Chondrocyte (in vitro differentiated cells): ENCODE measurements at regions not wholly inside any gene's neighbourhood (a gene's known extent, or its start where the extent isn't known, plus 50 kb on each side); places are given as distances from the start of the nearest gene placed in this dataset.

Experiments used
- DNase-seq: peaks from one replicate; pipeline ENCODE4 v3.0.0; 2021; ENCODE audit warnings: mixed read lengths, low spot score
- H3K27ac Mint-ChIP-seq: one replicate; pipeline ENCODE4 v1.8.0; 2021; ENCODE audit warnings: mild to moderate bottlenecking, moderate library complexity, mixed read lengths; ENCODE audit not compliant: unreplicated experiment
- H3K27me3 Mint-ChIP-seq: 2 replicates; pipeline ENCODE4 v1.8.0; 2021; ENCODE audit warnings: low read depth, mixed read lengths
- H3K36me3 Mint-ChIP-seq: 2 replicates; pipeline ENCODE4 v1.8.0; 2021; ENCODE audit warnings: low read depth, mixed read lengths
- H3K4me1 Mint-ChIP-seq: 2 replicates; pipeline ENCODE4 v1.8.0; 2021; ENCODE audit warnings: low read depth, mild to moderate bottlenecking, mixed read lengths
- H3K4me3 Mint-ChIP-seq: one replicate; pipeline ENCODE4 v1.8.0; 2021; ENCODE audit warnings: mild to moderate bottlenecking, moderate library complexity, mixed read lengths; ENCODE audit not compliant: unreplicated experiment
- H3K9me3 Mint-ChIP-seq: 2 replicates; pipeline ENCODE4 v1.8.0; 2021; ENCODE audit warnings: low read depth, mixed read lengths
- TF ChIP-seq, protein P1 (sequence below): fragments of 200-600 bp; sonication (generic); IDR thresholded peaks from 2 replicates; pipeline ENCODE4 v1.5.0; 2021; ENCODE audit warnings: antibody characterized with exemption, mild to moderate bottlenecking, moderate library complexity

DNA sequence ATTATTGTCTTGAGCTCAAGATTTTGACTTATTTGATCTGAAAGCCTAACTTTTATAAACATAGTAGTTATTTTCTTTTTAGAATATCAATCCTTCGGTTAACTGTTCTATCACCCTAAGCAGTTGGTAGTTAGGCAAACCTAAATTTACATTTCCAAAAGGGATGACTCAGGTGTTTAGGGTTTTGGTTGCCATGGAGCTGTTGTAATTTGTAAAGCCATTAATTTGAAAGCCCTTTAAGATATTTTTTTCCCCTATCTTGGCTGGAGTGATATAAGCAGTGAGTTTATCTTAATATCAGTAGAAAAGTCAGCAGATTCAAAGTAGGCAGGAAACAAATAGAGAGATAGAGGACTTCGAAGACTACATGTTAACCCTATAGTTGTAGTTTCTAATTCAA, 1472.6 kb upstream of the CELF2 start:
- no peak overlapping the region for H3K4me3 Mint-ChIP-seq

DNA sequence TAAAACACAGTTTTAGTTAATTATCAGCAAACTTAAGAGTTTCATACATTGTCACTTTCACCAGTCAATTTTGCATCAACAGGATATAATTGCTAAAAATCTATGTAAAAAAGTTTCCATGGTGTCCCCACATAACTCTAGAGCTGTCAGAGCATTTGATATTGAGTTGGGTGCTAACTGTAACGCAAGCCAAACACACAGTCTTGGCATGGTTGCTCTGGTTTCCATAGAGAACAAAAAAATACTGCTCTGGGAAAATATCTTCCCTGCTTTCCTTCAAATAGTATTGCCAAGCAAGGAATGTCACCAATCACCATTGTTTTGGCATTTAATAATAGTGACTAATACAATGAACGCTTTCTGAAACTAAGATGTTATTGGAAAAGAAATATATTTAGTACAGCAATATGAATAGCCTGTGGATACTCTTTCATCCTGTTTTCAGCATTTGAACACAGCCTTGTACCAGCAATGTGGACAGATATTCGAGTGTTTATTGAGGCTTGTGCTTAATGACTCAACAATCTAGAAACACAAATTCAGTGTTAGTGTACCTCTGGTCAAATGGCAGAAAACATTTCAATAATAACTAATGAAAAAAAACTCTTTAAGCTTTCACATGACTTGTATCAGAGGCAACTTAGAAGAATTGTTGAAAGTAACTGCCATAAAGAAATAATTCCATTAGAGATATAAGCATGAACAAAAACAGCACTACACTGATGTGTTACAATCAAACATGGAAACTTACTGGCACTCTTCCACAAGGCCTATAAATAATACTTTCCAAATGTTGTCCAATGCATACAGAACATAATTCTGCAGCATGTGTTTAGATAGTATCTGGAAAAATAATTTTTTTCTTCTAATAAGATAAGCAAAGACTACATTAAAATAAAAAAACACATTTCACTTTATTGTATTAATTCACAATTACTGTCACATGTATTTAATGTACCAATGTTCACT, 1469.5 kb upstream of the CELF2 start:
- no peak overlapping the region for H3K27ac Mint-ChIP-seq
- TF ChIP-seq, protein P1, sequence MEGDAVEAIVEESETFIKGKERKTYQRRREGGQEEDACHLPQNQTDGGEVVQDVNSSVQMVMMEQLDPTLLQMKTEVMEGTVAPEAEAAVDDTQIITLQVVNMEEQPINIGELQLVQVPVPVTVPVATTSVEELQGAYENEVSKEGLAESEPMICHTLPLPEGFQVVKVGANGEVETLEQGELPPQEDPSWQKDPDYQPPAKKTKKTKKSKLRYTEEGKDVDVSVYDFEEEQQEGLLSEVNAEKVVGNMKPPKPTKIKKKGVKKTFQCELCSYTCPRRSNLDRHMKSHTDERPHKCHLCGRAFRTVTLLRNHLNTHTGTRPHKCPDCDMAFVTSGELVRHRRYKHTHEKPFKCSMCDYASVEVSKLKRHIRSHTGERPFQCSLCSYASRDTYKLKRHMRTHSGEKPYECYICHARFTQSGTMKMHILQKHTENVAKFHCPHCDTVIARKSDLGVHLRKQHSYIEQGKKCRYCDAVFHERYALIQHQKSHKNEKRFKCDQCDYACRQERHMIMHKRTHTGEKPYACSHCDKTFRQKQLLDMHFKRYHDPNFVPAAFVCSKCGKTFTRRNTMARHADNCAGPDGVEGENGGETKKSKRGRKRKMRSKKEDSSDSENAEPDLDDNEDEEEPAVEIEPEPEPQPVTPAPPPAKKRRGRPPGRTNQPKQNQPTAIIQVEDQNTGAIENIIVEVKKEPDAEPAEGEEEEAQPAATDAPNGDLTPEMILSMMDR, result no peak
- no peak overlapping the region for H3K4me3 Mint-ChIP-seq
- no peak for DNase-seq
- no peaks in the 10 kb centered on the region for H3K4me1 Mint-ChIP-seq
- peaks cover 2% of the 10 kb centered on the region for H3K36me3 Mint-ChIP-seq
- peaks cover 6% of the 10 kb centered on the region for H3K27me3 Mint-ChIP-seq
- peaks cover 16% of the 10 kb centered on the region for H3K9me3 Mint-ChIP-seq

More for the DNA sequence above, 1472.6 kb upstream of the CELF2 start:
- no peak for DNase-seq
- Mint-ChIP-seq H3K4me1 (no peaks in the 10 kb centered on the region), H3K27me3 (peaks cover 11% of the 10 kb centered on the region), H3K9me3 (peaks cover 8% of the 10 kb centered on the region), H3K36me3 (no peaks in the 10 kb centered on the region), H3K27ac (no peak overlapping the region)
- TF ChIP-seq, protein P1, result no peak

DNA sequence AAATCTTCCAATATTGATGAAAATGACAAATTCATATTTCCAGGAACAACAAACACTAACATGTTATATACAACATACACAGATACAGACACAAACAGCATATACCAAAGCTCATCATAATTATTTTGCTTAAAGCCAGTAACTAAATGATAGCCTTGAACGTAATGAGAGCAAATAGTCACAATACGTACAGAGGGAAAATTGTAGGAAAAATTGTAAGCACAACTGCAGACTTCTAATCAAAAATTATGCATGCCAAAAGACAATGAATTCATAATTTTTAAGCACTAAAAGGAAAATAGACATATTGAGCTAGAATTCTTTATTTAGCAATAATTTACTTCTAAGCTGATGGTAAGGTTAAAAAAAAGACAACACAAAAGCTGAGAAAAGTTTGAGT, 1466.9 kb upstream of the CELF2 start:
- H3K36me3 Mint-ChIP-seq, result peaks cover 2% of the 10 kb centered on the region
- TF ChIP-seq, protein P1, result no peak
- H3K4me1 Mint-ChIP-seq, result no peaks in the 10 kb centered on the region
- no peak overlapping the region for H3K4me3 Mint-ChIP-seq
- H3K27ac Mint-ChIP-seq, result no peak overlapping the region
- H3K27me3 Mint-ChIP-seq, result peaks cover 2% of the 10 kb centered on the region
- peaks cover 16% of the 10 kb centered on the region for H3K9me3 Mint-ChIP-seq
- no peak for DNase-seq

GRCh38 chr10:9554321-9554720, 1463.4 kb upstream of the CELF2 start:
- DNase-seq, result no peak
- H3K27ac Mint-ChIP-seq, result no peak overlapping the region
- H3K27me3 Mint-ChIP-seq, result no peaks in the 10 kb centered on the region
- H3K4me3 Mint-ChIP-seq, result no peak overlapping the region
- peaks cover 2% of the 10 kb centered on the region for H3K36me3 Mint-ChIP-seq
- TF ChIP-seq, protein P1, result no peak
- H3K9me3 Mint-ChIP-seq, result peaks cover 16% of the 10 kb centered on the region
- no peaks in the 10 kb centered on the region for H3K4me1 Mint-ChIP-seq

DNA sequence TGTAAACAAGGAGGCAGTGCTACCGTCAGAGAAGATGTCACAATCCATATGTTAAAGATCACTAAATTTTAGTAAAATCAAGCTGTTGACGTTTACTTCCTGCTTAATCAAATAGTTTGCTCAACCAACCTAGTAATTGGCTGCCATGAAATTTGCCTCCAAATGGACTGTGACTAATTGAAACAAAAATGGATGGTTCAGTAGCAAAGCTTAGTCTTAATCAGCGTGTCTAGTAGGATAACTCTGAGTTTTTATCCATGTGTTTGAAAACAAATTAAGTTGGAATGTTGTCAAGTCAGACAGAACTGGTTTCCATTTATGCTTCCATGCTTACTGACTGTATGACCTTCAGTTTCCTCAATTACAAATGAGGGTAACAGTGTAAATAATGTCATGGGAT, 1456.7 kb upstream of the CELF2 start:
- no peak overlapping the region for H3K4me3 Mint-ChIP-seq
- H3K36me3 Mint-ChIP-seq, result no peaks in the 10 kb centered on the region
- H3K27ac Mint-ChIP-seq, result no peak overlapping the region
- no peak for DNase-seq
- H3K9me3 Mint-ChIP-seq, result no peaks in the 10 kb centered on the region
- TF ChIP-seq, protein P1, result no peak
- peaks cover 7% of the 10 kb centered on the region for H3K27me3 Mint-ChIP-seq
- no peaks in the 10 kb centered on the region for H3K4me1 Mint-ChIP-seq
